Activated CD4-positive, alpha-beta T cell treated with anti-CD3 and anti-CD28 coated beads for 4 hours (primary cell): ENCODE measurements at regions not wholly inside any gene's neighbourhood (a gene's known extent, or its start where the extent isn't known, plus 50 kb on each side); places are given as distances from the start of the nearest gene placed in this dataset.

ENCODE experiments used
- DNase-seq, 2 donors: peaks; one replicate each; pipeline ENCODE4 v3.0.0-alpha.2; 2020

DNA sequence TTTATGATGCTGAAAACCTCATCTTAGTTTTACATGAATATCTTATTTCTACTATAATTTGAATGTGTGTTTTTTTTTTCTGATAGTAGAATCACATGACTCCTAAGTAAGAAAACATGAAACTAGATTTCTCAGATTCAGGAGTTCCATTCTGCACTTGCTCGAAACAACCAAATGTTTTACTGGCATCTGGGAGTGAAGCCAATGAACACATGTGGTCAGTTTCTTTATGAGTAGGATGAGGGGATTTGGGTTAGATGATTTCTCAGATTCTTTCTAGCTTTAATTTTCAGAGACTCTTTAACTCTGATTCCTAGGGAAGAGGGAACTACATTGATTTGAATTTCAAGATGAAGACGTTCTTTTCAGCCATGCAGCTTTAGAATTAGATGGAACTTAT lies 225.0 kb upstream of the NT5C1B start:
- no peak for DNase-seq

DNA sequence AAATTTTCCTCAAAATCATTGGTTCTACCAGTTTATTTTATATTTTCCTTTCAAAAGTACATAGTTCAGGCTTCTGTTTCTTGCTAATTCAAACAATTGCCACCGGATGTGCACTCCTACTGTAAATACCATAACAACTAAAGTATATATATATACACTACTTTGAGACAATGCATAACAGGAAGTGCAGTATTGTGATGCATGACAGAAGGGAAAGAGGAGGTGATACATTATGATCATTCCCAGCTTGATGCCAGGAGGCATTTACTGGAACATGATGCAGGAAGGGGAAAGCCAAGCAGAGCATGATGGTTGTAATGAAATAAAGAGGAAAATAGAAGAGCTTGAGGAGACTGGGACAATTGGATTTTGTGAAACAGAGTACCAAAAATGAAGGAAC lies 215.2 kb upstream of the NT5C1B start:
- no peak for DNase-seq

DNA sequence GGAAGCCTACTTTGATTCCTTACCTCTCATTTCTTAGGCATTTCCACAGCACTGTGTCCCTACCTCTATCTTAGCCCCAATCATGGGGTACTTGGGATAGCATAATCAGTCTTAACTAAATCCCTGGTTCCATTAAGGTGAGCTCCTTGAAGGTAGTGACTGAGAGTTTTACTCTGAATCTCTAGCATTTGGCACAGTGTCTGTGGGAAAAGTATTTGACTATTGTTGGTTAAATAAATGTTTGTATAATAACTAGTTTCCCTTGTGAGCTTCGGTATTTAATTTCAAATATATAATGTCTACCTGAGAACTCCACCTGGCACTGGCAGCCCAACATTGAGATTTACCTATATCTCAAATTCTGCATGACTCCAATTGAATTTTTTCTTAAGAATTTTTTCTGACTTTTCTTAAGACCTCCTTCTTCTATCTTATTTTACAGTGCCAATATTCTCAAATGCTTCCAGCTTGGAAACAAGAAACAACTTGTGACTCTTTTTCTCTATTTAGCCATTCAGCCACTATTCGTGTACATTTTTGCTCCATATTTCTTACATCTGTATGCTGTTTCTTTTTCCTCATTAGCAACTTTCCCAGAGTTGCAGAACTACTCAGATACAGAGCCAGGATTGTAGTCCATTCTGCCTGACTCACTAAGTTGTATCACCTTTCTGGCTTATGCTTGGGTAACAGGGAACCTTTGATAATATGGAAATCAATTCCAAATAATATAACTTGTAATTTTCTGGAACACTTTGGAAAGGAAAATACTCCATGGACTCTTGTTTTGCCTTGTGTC lies 214.0 kb upstream of the NT5C1B start:
- DNase-seq: no peak

DNA sequence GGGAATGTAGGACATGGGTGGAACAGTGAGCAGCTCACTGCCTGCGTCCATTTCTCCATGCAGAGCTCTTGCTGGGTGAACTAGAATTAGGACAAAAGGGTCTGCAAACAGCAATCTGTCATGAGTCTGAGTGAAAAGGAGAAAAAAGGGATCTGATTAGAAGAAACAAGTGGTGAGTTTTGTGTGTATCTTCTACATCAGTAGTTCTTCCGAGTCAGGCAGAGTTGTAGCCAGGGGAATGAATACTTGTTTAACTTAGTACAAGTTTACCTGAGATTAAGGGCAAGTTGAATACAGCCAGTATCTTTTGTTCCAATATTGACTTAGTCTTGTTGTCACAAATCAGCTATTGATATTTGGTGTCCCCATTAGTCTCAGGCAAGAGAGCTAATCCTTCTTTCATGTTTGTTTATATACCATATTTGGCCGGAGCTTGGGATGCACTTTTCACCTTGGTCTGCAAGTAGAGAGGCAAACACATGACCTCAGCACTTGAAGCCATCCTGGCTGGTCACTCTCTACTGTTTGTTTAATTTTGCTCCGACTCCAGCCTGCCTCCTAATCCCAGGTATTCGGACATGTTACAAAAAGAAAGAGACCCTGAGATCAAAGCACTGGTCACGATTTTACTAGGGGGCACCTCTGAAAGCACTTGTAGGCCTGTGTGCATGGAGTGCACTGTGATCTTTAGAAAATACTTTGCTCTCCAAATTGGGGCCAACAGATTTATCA lies 211.0 kb upstream of the NT5C1B start:
- DNase-seq: no peak

DNA sequence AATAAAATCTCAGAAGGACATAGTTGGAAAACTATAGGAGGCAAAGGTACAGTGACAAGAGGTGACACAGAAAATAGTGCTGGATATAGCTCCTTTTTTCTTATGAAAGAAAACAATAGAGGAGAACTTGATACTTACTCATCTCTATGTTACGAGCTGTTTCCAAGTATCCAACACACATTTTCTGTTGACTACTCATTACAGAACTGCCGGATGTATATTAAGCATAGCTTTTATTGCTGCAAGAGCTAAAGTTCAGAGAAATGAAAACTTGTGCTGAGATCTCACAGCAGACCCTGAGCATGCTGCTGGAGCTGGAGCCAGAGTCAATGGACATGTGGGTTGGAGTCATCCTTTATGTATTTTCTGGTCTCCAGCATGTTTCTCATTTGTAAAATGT lies 210.0 kb upstream of the NT5C1B start:
- no peak for DNase-seq

DNA sequence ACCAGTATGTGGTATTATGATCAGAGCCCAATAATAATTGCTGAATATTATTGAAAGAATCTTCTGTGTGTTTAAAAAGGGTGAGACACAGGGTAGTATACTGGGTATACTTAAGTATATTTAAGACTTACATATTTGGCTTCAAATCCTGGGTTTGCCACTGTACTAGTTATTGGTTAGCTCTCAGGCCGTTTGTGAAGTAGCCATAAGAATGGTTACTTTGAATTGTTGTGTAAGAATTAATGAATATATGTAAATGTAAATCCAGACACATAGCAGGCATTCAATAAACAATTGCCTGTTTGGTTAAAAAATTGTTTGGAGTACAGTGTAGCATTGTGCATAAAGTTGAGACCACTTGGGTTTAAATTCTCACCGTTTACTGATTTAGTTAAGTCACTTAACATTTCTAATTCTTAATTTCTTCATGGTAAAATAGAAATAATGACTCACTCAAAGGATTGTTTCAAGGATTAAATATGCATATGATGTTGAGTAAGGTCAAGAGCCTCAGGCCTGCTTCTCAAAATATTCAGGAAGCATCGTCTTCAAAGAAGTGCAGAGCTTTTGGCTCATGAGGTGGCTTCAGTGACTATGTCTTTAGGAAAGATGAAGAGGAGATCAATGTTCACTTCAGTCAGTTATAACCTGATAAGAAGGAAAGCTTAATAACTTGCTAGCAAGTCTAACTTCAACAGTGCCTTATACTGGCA lies 207.9 kb upstream of the NT5C1B start:
- no peak for DNase-seq

DNA sequence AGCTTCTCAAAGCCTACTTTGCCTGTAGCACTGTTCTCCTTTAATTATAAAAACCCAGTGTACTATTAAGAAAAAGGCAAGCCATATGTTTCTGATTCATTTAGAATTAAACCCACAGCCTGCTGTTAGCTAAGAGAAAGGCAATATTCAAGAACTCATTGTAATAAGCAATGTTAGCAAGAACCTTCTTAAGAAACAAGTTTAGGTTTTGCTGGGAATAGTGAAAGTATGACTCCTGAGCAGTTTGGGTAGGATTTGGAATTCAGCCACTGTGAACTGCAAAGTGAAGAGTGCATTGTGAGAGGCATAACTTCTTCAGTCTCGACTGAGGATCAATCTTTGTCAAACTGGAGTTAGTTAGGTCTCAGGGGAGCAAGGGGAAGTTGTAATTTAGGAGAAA lies 206.5 kb upstream of the NT5C1B start:
- DNase-seq: no peak

DNA sequence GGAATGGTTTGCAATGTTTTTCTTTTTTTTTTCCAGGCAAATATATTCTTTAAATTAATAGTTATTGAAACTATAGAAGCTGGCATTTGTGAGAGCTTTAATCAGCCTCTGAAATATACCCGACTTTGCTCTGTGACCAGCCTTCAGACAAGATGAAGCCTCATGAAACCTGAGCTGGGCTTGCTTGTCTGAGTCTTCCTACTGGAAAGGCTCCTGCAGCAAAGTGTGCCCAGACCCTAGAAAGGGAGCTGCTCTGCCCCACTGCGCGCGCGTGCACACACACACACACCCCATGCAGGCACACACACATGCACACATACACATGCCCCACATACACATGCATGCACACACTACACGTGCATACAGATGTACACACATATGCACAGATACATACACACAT lies 203.3 kb upstream of the NT5C1B start:
- no peak for DNase-seq

DNA sequence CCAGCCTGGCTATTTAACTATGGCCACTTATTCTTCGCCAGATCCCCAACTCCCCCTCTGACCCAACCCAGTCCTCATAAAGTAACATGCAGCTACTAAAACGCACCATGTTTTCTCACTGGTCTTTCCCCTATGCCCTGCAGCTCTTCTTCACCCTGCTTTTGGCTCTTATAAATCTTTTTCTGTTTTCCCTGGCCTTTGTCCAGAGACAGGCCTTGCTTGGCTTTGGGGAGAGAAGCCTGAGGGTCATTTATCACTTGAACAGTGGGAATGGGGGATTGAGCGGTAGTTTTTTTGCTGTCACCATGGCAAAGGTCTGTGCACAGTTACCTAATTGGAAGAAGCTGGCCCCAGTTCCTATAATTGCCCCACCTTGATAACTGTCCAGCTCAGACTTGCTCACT lies 202.9 kb upstream of the NT5C1B start:
- no peak for DNase-seq

DNA sequence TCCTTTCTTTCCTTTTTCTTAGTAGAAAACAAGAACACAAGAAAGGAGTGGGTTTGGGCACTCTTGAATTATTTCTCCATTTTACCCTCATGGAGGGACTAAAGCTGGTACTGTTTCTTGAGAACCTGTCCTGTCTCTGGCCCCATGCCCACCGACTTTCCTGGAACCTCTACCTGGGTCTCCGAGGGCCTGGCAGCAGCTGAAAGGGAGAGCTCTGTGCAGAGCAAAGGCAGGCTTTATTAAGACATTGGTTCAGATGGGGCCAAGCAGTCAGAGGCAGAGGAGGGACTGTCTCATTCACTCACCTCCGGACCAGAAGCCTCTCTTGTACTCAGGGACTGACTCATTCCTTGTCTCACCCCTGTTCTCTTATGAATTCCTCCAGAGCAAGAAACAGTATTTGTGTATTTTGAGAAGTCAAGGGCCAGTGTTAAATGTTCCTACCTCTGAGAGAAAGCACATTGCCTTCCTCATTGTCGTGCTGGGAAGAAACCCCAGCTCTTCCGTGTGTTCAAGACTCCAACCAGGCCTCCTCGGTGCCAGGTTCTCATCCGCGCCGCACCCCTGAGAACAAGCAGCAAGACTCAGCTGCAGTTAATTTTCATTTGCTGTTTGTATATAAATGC lies 201.9 kb upstream of the NT5C1B start:
- DNase-seq: no peak

DNA sequence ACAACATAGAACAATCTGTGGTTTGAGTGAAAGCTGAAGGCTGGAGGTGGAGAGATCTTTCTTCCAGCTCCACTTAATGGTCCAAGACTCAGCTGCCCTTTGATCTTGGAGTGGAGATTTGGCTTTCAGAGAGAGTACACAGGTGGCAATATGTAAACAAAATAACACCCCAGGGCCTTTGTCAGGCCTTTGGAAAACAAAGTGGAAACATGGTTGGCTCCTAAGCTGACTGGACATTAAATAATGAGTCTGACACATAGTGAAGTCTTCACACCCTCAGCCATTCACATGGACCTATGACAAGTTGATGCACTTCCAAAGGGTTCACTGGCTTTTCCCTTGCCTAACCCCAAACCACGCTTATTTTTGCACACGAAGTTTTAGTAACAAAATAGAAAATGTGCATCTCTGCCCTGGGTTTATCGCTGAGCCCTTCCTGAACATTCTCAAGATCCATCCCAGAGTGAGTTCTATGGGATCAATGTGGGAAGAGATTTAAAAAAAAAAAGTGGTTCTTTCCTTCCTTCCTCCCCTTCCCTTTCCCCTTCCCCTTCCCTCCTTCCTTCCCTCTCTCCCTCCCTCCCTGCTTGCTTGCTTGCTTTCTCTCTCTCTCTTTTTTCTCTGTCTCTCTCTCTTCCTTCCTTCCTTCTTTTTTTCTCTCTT lies 201.3 kb upstream of the NT5C1B start:
- DNase-seq: no peak

DNA sequence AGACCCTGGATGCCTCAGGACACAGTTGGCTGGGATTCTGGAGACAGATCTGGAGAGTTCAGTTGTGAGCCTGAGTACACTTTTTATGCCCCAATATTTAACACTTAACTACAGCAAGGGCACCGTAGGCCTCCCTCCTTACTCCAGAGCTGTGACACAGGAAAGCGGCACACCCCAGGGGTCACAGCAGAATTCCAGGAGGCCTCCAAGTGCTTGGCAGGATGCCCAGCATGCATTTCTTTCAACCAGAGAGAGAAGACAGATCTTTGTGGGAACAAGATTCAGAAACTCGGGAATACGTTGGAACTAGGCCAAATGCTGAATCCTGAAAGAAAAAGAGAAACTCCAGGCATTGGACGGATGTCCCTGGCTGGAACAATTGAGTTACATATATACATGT lies 199.2 kb upstream of the NT5C1B start:
- DNase-seq: no peak

DNA sequence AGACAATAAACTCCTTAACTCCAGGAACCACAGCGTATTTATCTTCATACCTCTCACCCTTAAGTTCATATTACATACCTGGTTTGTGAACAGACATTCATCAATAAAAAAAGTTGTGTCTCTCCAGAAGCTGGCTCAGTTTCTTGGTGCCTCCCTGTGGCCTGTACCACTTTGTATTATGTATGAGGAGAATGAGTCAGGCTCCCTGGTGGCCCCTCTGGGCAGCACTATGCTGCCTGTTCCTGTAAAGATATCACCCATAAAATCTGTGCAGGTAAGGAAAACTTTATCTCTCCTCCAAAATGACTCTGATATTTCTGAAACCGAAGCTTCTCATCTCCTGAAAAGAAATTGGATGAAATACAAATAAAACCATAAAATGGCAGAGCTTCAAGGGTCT lies 198.4 kb upstream of the NT5C1B start:
- DNase-seq: no peak

DNA sequence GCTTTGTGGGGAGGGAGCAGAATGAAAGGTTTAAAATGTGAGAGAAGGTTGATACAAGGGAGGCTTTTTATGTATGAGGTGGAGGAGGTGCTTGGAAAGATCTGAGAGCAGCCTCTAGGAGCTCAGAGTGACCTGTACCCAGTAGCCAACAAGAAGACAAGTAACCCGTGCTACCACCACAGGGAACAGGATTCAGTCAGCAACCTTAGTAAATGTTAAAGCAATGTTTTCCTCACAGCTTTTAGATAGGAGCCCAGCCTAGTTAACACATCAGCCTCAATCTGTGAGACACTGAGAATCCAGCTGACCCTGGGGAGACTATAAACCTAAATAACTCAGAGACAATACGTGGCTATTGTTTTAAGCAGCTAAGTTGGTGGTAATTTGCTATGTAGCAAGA lies 194.9 kb upstream of the NT5C1B start:
- no peak for DNase-seq

DNA sequence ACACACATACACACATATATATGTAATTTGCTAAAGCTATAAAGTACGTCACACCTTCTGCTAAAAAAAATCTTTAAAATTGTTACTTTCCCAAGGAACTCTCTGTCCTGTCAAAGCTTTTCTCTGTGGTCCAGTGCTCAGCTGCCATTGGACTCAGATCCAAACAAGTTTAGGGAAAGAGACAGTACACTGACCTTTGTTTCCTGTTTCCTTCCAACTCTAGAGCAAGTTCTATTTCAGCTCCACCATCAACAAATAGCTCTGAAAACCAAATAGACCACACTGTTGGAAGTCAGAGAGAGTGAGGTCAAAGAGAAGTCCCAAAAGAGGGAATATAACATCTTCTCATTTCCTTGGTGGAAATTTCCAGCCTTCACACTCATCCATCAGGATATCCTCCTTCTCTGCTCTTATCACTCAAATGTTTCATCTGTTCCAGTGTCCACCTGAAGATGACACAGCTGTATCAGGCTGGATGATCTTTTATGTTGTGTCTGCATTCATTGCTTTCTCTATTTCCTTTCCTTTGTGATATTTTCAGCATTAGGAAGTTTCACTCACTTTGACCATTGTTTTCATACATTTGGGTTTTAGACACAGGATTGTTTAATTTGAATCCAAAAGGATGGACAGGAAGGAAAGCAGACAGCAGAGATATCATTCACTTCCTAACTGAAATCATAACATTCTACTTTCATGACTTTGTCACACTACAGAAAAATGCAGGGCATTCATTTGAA lies 192.3 kb upstream of the NT5C1B start:
- no peak for DNase-seq

DNA sequence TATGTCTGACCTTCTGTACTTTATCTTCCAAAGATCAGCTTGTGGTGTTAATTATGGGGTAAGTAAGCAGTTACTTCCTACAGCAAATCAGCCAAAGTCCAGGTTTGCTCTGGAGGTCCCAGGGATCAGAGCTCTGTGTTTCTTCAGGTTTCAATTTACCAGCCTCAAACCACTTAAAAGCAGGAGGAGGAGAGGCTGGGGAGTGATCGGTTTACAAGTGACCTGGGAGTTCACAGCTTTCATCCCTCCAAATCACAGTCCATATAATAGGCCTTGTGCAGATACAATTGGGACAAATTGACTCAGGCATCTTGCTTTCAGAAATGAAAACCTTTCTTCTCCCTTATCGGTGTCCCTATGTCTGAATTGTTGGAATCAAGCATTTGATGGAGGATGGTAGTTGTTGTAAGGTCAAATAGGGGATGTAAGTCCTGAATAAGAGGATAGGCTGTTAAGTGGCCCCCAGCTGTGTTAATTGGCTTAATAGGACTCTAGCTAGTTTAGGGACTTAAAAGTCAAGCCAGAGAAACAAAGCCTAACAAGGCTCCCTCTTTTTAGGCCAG lies 188.0 kb upstream of the NT5C1B start:
- no peak for DNase-seq

DNA sequence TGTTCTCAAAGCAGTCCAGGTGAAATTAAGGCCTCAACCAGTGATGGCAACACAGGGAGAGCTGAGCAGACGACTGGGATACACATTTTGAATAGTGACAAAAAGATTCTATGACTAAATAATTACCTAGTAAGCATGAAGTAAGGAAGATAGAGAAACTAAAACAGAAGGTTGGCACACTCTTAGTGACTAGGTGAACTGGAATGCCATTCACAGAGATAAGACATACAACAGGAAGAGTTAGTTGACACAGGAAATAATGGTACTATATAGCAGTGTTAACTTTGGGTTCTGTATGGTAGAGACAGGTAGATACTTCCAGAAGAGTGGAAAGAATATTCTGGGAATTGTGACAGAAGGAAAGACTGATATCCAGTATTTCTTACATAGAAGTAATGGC lies 181.8 kb upstream of the NT5C1B start:
- no peak for DNase-seq

DNA sequence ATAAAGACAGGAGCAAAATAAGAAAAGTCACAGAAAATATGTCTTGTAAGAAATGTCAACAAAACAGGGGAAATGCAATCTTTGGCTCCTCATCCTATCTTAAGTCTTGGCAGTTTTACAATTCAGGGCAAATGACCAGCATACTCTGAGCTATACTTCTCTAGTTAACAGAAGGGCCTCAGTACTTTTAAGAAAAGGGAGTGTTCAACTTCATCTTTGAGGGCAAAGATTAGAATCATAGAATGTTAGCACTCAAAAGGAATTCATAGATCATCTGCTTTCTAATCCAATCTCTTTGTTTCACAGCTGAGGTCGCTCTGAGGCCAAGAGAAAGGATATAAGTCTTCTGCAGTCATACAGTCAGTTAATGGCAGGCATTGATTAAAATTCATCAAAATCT lies 174.0 kb upstream of the NT5C1B start:
- no peak for DNase-seq

DNA sequence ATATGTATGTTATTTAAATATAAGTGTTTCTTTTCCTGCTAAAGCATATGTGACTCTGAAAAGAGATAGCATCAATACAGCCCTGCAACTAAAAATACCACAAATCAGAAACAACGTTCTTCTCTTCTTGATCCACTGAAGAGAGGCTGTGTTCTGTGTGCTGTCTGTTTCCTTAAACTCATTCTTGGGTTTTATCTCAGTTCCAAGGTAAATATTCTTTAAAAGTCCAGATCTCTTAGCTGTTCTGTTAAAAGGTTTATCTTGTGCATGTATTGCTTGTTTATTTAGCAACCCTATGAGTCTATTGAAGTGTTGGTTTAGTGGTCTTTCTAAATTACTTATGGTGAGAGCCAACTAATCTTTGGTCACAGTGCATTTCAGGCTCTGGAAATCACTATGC lies 173.3 kb upstream of the NT5C1B start:
- DNase-seq: no peak

DNA sequence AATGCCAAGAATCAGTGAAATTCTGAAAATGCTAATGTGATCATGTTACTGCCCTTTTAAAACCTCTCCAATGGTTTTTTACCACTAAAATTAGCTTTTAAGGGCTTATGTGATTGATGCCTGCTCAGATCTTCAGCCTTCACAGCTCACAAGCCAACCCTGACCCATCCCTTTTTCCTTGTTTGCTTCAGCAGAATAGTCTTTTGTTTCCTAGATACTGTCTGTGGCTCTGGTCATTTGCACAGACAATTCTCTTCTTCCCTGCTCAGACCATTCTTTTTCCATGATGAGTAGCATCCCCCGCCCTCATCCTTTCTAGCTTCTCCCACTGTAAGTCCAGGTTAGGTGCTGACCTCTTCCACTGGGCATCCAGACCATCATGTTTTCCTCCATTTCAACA lies 164.9 kb upstream of the NT5C1B start:
- no peak for DNase-seq

DNA sequence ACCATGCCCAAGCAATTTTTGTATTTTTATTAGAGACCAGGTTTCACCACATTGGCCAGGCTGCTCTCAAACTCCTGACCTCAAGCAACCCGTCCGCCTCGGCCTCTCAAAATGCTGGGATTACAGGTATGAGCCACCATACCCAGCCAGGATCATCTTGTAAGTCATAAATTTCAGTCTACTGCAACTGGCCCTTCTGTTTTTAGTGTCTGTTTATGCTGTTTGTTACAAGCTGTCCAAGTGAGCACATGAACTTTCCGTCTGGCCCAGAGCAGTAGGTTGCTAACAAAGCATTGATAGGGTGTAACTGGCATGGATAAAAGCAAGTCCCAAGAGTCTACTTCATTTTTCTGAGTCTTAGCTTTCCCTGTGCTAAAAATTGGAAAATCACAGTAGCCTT lies 164.4 kb upstream of the NT5C1B start:
- no peak for DNase-seq
